ENCODE measurements at regions not wholly inside any gene's neighbourhood (a gene's known extent, or its start where the extent isn't known, plus 50 kb on each side); places are given as distances from the start of the nearest gene placed in this dataset.

GRCh38 chr6:14796974-14797762, 448.7 kb upstream of the JARID2 start:
- peak; percentile 1; the same call in 1 of the 2 replicates for TF ChIP-seq GATA2 (IDR thresholded peaks at IDR 0.05; ENCODE audit: low read depth, low read length)
- peak; percentile 60 for TF ChIP-seq GATA3 (IDR thresholded peaks at IDR 0.05; ENCODE audit: low read depth, low read length)

- TF ChIP-seq GATA3 (IDR thresholded peaks at IDR 0.05; ENCODE audit: low read depth, low read length) (no peak), GATA2 (IDR thresholded peaks at IDR 0.05; ENCODE audit: low read depth, low read length) (no peak)
Measured at GRCh38 chr6:14797875-14798593, 447.8 kb upstream of the JARID2 start.

- TF ChIP-seq GATA3 (IDR thresholded peaks at IDR 0.05; ENCODE audit: low read depth, low read length): no peak
- no peak for TF ChIP-seq GATA2 (IDR thresholded peaks at IDR 0.05; ENCODE audit: low read depth, low read length)
Measured at GRCh38 chr6:14798594-14798982, 447.3 kb upstream of the JARID2 start.

- TF ChIP-seq GATA3 (IDR thresholded peaks at IDR 0.05; ENCODE audit: low read depth, low read length) (no peak), GATA2 (IDR thresholded peaks at IDR 0.05; ENCODE audit: low read depth, low read length) (no peak)
Measured at GRCh38 chr6:14798996-14799588, 446.8 kb upstream of the JARID2 start.

- TF ChIP-seq GATA3 (IDR thresholded peaks at IDR 0.05; ENCODE audit: low read depth, low read length) (no peak), GATA2 (IDR thresholded peaks at IDR 0.05; ENCODE audit: low read depth, low read length) (no peak)
Measured at GRCh38 chr6:14799928-14800327, 445.9 kb upstream of the JARID2 start.

GRCh38 chr6:14802514-14803160, 443.2 kb upstream of the JARID2 start:
- TF ChIP-seq GATA2 (IDR thresholded peaks at IDR 0.05; ENCODE audit: low read depth, low read length): no peak
- TF ChIP-seq GATA3 (IDR thresholded peaks at IDR 0.05; ENCODE audit: low read depth, low read length): no peak

GRCh38 chr6:14804001-14804784, 441.7 kb upstream of the JARID2 start:
- TF ChIP-seq GATA2 (IDR thresholded peaks at IDR 0.05; ENCODE audit: low read depth, low read length) (no peak), GATA3 (IDR thresholded peaks at IDR 0.05; ENCODE audit: low read depth, low read length) (no peak)

- TF ChIP-seq GATA3 (IDR thresholded peaks at IDR 0.05; ENCODE audit: low read depth, low read length) (no peak), GATA2 (IDR thresholded peaks at IDR 0.05; ENCODE audit: low read depth, low read length) (no peak)
Measured at GRCh38 chr6:14804785-14805210, 441.1 kb upstream of the JARID2 start.

GRCh38 chr6:14806101-14806500, 439.8 kb upstream of the JARID2 start:
- TF ChIP-seq GATA2 (IDR thresholded peaks at IDR 0.05; ENCODE audit: low read depth, low read length) (no peak), GATA3 (IDR thresholded peaks at IDR 0.05; ENCODE audit: low read depth, low read length) (no peak)

- TF ChIP-seq GATA2 (IDR thresholded peaks at IDR 0.05; ENCODE audit: low read depth, low read length): no peak
- TF ChIP-seq GATA3 (IDR thresholded peaks at IDR 0.05; ENCODE audit: low read depth, low read length): no peak
Measured at GRCh38 chr6:14807130-14807529, 438.7 kb upstream of the JARID2 start.

- no peak for TF ChIP-seq GATA3 (IDR thresholded peaks at IDR 0.05; ENCODE audit: low read depth, low read length)
- TF ChIP-seq GATA2 (IDR thresholded peaks at IDR 0.05; ENCODE audit: low read depth, low read length): no peak
Measured at GRCh38 chr6:14807971-14808370, 437.9 kb upstream of the JARID2 start.

GRCh38 chr6:14810021-14810420, 435.8 kb upstream of the JARID2 start:
- TF ChIP-seq GATA3 (IDR thresholded peaks at IDR 0.05; ENCODE audit: low read depth, low read length) (no peak), GATA2 (IDR thresholded peaks at IDR 0.05; ENCODE audit: low read depth, low read length) (no peak)

GRCh38 chr6:14811775-14812428, 434.0 kb upstream of the JARID2 start:
- no peak for TF ChIP-seq GATA2 (IDR thresholded peaks at IDR 0.05; ENCODE audit: low read depth, low read length)
- TF ChIP-seq GATA3 (IDR thresholded peaks at IDR 0.05; ENCODE audit: low read depth, low read length): no peak
